ENCODE measurements at regions not wholly inside any gene's neighbourhood (a gene's known extent, or its start where the extent isn't known, plus 50 kb on each side); places are given as distances from the start of the nearest gene placed in this dataset.

GRCh38 chr16:86088816-86089215 is 189.9 kb downstream of the IRF8 start:
- no peak for DNase-seq (ENCODE audit: low read depth, low spot score)

- DNase-seq (ENCODE audit: low read depth, low spot score): no peak
These were observed 190.5 kb downstream of the IRF8 start for GRCh38 chr16:86089334-86089900.

DNA sequence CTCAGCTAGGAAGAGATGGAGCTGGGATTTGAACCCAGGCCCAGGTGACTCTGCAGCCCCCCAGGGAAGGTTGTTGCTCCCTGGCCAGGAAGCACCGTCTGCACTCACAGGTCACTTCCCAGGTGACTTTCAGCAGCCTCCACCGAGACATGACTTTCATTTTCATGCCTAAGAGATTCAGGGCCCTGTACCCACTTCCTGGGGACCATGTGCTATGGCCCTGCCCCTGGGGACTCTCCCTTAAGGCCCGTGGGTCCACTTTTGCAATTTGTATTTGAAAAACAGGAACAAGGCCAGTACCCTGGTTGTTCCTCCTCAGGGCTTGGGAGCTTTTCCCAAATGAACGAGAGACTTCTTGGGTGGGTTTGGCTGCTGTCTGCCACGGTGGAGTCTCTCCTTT is 191.0 kb downstream of the IRF8 start:
- no peak for DNase-seq (ENCODE audit: low read depth, low spot score)

- DNase-seq (ENCODE audit: low read depth, low spot score): no peak
These were observed 191.7 kb downstream of the IRF8 start for GRCh38 chr16:86090461-86091170.

- no peak for DNase-seq (ENCODE audit: low read depth, low spot score)
These were observed 193.0 kb downstream of the IRF8 start for GRCh38 chr16:86091976-86092375.

GRCh38 chr16:86092586-86093480 is 193.9 kb downstream of the IRF8 start:
- no peak for DNase-seq (ENCODE audit: low read depth, low spot score)

GRCh38 chr16:86093801-86094750 is 195.1 kb downstream of the IRF8 start:
- DNase-seq (ENCODE audit: low read depth, low spot score): no peak

DNA sequence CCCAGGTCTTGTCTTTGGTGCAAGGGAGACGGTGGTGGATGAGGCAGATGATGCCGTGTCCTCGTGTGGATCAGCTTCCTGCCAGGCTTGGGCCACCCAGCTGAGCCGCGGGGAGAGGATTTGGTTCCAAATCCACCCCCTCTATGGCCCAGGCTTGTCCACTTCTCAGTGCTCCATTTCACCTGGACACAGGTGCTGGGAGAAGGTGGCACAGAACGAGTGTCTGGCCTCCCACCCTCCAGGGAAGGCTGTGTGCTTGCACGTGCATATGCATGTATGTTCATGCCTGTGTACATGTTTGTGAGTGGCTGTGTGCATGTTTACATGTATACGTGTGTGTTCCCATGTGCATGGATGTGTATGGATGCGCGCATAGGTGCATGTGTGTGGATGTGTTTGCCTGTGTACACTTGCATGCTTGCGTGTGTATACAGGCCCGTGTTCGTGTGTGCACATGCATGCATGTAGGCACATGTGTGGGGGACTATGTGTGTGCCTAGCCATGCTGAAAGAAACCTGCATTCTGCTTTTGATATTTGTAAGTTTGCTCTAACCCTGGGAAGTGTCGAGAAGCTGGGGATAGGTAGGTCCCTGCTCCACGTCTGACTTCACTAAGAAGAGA is 196.3 kb downstream of the IRF8 start:
- DNase-seq (ENCODE audit: low read depth, low spot score): no peak

DNA sequence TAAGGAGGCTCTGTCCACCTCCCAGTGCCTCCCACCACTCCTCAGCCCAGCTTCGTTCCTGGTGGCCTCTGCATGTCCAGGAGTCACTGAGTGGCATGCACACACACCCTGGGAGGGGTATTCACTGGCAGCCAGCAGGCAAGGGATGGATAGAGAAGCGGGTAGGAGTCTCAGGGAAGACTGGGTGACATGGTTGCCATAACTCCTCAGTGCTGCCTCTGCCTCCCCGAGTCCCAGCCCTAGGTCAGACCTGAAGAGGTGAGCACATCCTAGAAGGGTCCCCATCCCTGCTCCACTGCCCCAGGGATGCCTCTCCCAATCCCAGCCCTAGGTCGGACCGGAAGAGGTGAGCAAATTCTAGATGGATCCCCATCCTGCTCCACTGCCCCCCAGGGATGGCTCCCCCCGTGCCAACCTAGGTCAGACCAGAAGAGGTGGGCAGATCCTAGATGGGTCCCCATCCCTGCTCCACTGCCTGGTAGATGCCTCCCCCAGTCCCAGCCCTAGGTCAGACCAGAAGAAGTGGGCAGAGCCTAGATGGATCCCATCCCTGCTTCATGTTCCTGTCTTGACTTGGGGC is 197.0 kb downstream of the IRF8 start:
- no peak for DNase-seq (ENCODE audit: low read depth, low spot score)

- DNase-seq (ENCODE audit: low read depth, low spot score): no peak
These were observed 197.9 kb downstream of the IRF8 start for GRCh38 chr16:86096850-86097249.

DNA sequence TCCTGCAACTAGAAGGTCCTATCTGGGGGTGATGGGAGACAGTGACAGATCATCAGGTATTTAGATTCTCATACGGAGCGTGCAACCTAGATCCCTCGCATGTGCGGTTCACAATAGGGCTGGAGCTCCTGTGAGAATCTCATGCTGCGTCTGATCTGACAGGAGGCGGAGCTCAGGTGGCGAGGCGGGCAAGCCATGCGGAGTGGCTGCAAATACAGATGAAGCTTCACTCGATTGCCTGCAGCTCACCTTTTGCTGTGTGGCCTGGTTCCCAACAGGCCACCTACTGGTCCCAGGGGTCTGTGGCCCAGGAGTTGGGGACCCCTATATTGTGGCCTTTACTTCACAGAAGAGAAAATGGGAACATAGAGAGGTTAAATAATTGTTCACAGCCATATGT is 200.4 kb downstream of the IRF8 start:
- DNase-seq (ENCODE audit: low read depth, low spot score): no peak

DNA sequence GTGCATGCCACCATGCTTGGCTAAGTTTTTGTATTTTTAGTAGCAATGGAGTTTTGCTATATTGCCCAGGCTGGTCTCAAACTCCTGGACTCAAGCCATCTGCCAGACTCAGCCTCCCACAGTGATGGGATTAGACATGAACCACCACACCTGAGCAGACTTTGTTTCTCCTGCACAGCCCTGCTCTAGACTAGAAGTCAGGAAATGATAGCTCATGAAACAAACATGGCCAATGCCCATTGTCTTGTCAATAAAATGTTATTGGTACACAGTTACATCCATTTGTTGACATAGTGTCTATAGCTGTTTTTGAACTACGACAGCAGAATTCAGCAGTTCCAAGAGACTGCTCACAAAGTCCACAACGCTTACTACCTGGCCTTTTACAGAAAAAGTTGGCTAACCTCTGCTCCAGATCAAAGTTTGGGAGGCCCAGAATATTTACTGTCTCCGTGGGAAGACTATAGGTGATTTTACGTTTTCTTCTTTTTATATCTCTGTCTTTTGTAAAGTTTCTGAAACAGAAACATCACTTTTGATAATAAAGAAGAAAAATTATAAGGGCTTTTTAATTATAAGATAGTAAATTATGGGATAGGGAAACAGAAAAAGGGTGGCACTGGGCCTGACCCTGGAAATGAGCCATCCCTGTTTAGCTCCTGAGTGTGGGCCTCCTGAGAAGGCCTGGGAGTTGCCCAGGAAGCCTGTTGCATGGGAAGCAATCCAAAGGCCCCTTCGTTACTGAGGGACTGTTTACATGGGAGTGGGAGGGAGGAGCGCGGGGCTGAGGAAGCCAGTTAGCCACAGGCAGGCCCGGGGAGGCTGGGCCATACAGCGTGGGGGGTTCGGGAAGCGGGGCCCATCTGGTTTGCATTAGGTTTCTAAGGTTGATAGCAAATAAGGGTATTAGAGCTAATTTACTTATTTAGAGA is 201.5 kb downstream of the IRF8 start:
- no peak for DNase-seq (ENCODE audit: low read depth, low spot score)

DNA sequence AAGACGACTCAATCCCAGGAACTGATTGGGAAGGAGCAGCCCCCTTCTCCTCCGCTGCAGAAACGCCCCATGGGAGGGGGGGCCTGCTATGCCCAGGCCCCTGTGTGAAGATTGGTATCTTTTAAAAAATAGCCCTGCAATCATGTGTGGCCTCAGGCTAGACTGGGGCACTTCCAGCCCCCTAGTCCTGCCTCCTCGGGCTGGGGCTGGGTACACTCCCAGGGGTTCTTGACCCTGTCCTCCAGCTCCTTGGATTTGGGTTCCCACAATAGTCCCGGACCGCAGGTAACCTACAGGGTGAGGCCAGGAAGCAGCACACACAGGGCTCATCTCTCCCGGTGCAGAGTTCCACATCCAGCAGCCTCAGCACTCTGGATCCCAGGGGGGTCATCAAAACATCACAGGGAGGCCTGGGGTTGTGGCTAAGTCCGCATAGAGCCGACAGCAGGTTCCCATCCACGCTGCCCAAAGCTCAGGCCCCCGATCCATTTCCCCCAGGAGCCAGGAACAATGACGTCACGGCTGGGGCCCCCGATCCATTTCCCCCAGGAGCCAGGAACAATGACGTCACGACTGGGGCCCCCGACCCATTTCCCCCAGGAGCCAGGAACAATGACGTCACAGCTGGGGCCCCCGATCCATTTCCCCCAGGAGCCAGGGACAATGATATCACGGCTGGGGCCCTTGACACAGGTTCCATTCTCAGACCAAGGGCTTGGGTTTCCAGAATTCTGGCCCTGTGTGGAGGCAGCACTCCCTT is 202.4 kb downstream of the IRF8 start:
- no peak for DNase-seq (ENCODE audit: low read depth, low spot score)

DNA sequence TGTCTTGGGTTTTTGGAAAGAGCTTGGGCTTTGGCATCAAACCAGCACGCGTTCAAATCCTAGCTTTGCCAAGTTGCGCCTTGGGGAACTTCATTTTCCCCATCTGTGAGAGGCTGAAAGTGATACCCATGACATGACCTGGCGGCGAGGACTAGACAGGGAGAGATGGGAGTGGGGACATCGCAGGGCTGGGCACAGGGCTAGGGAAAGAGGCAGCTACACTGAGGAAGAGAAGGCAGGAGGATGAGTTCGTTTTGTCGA is 202.9 kb downstream of the IRF8 start:
- no peak for DNase-seq (ENCODE audit: low read depth, low spot score)

GRCh38 chr16:86103320-86103719 is 204.4 kb downstream of the IRF8 start:
- DNase-seq (ENCODE audit: low read depth, low spot score): no peak

DNA sequence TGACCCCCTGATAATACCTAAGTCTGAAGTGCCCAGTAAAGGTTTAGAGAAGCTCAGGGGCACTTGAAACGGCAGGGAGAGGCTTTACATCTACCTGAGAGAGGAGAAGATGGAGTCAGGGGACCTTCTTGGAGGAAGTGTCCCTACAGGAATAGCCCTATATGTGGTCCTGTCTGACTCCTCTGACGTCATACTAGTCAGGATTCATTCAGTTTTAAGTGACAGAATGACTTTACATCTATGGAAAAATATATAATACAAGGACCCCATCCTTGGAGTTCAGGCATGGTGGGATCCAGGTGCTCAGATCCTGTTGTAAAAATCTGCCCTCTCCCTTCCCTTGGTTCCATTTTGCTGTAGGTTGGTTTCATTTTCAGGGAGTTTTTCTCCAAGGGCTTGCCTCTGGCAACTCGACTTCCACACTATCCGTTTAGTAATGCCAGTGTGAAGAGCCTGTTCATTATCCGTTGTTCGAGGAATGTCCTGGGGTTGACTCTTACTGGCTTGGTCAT is 205.6 kb downstream of the IRF8 start:
- no peak for DNase-seq (ENCODE audit: low read depth, low spot score)

DNA sequence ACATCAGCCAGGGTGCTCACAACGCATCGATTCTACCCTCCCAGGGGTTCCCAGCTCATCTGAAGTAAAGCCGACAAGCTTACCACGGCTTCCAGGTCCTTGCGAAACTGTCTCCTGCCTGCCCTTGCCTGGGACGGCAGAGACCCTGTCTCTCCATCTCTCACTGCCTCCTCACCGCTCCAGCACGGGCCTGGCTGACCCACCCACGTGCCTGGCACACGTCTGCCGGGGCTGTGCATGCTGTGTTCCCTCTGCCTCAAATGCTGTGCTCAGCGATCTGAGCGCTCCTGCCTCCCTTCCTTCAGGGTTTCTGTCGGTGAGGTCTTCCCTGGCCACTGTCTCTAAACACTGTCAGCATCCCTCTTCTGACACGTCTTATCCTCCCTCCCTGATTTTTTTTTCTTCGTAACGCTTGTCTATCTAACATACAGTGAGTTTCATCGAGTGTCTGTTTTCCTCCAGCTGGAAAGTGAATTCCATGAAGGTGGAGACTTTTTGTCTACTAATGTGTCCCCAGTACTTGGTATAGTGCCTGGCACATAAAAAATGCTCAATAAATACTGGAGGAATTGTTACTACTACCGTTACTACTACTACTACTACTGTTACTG is 208.4 kb downstream of the IRF8 start:
- DNase-seq (ENCODE audit: low read depth, low spot score): no peak

DNA sequence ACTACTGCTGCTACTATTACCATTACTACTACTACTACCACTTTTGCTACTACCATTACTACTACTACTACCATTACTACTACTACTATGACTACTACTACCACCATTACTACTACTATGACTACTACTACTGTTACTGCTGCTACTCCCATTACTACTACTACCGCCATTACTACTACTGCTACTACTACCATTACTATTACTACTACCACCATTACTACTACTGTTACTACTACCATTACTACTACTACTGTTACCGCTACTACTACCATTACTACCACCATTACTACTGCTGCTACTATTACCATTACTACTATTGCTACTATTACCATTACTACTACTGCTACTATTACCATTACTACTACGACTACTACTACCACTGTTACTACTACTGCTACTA is 209.1 kb downstream of the IRF8 start:
- no peak for DNase-seq (ENCODE audit: low read depth, low spot score)

GRCh38 chr16:86110134-86110533 is 211.2 kb downstream of the IRF8 start:
- no peak for DNase-seq (ENCODE audit: low read depth, low spot score)

Measured in iPS DF 19.7 (cell line).